ENCODE measurements at regions not wholly inside any gene's neighbourhood (a gene's known extent, or its start where the extent isn't known, plus 50 kb on each side); places are given as distances from the start of the nearest gene placed in this dataset.

- TF ChIP-seq POLR2AphosphoS5 (IDR thresholded peaks at IDR 0.05; ENCODE audit: low read depth, low read length) (no peak), POLR2A (IDR thresholded peaks at IDR 0.05; ENCODE audit: low read depth, low read length) (no peak)
Observed at GRCh38 chr10:113480851-113481502, 71.9 kb upstream of the HABP2 start.

Measured in GM12891 (cell line).